GM23338 (cell line): ENCODE measurements at regions not wholly inside any gene's neighbourhood (a gene's known extent, or its start where the extent isn't known, plus 50 kb on each side); places are given as distances from the start of the nearest gene placed in this dataset.

Experiments used
- ATAC-seq: fragments of 200-7000 bp; cut with Tn5 transposase; 3 replicates; pipeline ENCODE4 v1.9.1; 2020
- DNase-seq: peaks from one replicate; pipeline ENCODE4 v3.0.0-alpha.2; 2015; ENCODE audit warnings: low spot score
- H2AFZ ChIP-seq: fragments of 200-600 bp; sonication (generic); 2 replicates; pipeline ENCODE4 v1.8.0; 2016; ENCODE audit warnings: antibody characterized with exemption, mild to moderate bottlenecking, moderate library complexity
- H3F3A ChIP-seq: fragments of 200-600 bp; sonication (generic); replicated peaks from 2 replicates; pipeline ENCODE4 v1.8.0; 2017; ENCODE audit warnings: antibody characterized with exemption, mixed run types, low read depth
- H3K27ac ChIP-seq: fragments of 200-600 bp; sonication (generic); 2 replicates; pipeline ENCODE4 v1.6.1; 2016; ENCODE audit warnings: low read depth
- H3K27me3 ChIP-seq: fragments of 200-600 bp; sonication (generic); 2 replicates; pipeline ENCODE4 v1.8.0; 2016; ENCODE audit warnings: mild to moderate bottlenecking, mixed run types, moderate library complexity; ENCODE audit not compliant: insufficient read depth
- H3K36me3 ChIP-seq: fragments of 200-600 bp; sonication (generic); 2 replicates; pipeline ENCODE4 v1.8.0; 2016; ENCODE audit warnings: mild to moderate bottlenecking; ENCODE audit not compliant: insufficient read depth
- H3K4me1 ChIP-seq: fragments of 200-600 bp; sonication (generic); 2 replicates; pipeline ENCODE4 v1.8.0; 2016; ENCODE audit warnings: mild to moderate bottlenecking, moderate library complexity; ENCODE audit not compliant: insufficient read depth
- H3K4me2 ChIP-seq: fragments of 200-600 bp; sonication (generic); 2 replicates; pipeline ENCODE4 v1.7.1; 2017; ENCODE audit warnings: mixed run types
- H3K4me3 ChIP-seq: fragments of 200-600 bp; sonication (generic); 2 replicates; pipeline ENCODE4 v1.6.1; 2016; ENCODE audit warnings: mixed run types
- H3K79me2 ChIP-seq: fragments of 200-600 bp; sonication (generic); replicated peaks from 2 replicates; pipeline ENCODE4 v1.8.0; 2017; ENCODE audit warnings: mild to moderate bottlenecking; ENCODE audit not compliant: insufficient read depth
- H3K9me2 ChIP-seq: fragments of 200-600 bp; sonication (generic); 2 replicates; pipeline ENCODE4 v1.8.0; 2017; ENCODE audit not compliant: insufficient read depth
- H4K20me1 ChIP-seq: fragments of 200-600 bp; sonication (generic); replicated peaks from 2 replicates; pipeline ENCODE4 v1.8.0; 2017; ENCODE audit warnings: mild to moderate bottlenecking; ENCODE audit not compliant: insufficient read depth
- H3K27ac Mint-ChIP-seq: 2 replicates; pipeline ENCODE4 v1.8.0; 2020; ENCODE audit warnings: inconsistent platforms, mild to moderate bottlenecking, moderate library complexity, mixed read lengths
- H3K27me3 Mint-ChIP-seq: 3 replicates; pipeline ENCODE4 v1.8.0; 2022; ENCODE audit warnings: low read depth, mild to moderate bottlenecking, moderate library complexity, mixed read lengths, inconsistent platforms; ENCODE audit not compliant: insufficient read depth, poor library complexity
- H3K36me3 Mint-ChIP-seq: 3 replicates; pipeline ENCODE4 v1.8.0; 2021; ENCODE audit warnings: low read depth, mild to moderate bottlenecking, inconsistent platforms, moderate library complexity, mixed read lengths
- H3K4me1 Mint-ChIP-seq: 3 replicates; pipeline ENCODE4 v1.8.0; 2020; ENCODE audit warnings: mild to moderate bottlenecking, inconsistent platforms, mixed read lengths
- H3K4me3 Mint-ChIP-seq: 3 replicates; pipeline ENCODE4 v1.8.0; 2021; ENCODE audit warnings: moderate library complexity, mild to moderate bottlenecking, inconsistent platforms, mixed read lengths
- H3K9me3 Mint-ChIP-seq: 3 replicates; pipeline ENCODE4 v1.8.0; 2020; ENCODE audit warnings: moderate library complexity, mild to moderate bottlenecking, inconsistent platforms, mixed read lengths
- CREB1 ChIP-seq: fragments of 250-450 bp; sonication (Bioruptor Pico); IDR thresholded peaks from 2 replicates; pipeline ENCODE4 v1.5.0; 2020; ENCODE audit warnings: low read depth, mild to moderate bottlenecking, moderate library complexity
- CTCF ChIP-seq, 2 experiments: fragments of 200-600 bp in 1 of 2; sonication (generic) in 1 of 2; conservative IDR thresholded peaks; 2 replicates each; pipeline versions ENCODE4 v1.5.1 to v1.6.1; 2016 to 2017; ENCODE audit warnings: antibody characterized with exemption in 2 of 2, low read depth in 2 of 2, mild to moderate bottlenecking in 2 of 2, moderate library complexity in 1 of 2
- ETS1 ChIP-seq: IDR thresholded peaks from 2 replicates; pipeline ENCODE4 v1.6.1; 2016; ENCODE audit warnings: antibody characterized with exemption
- EZH2 ChIP-seq: fragments of 200-600 bp; sonication (generic); IDR thresholded peaks from one replicate; pipeline ENCODE4 v1.8.0; 2017; ENCODE audit warnings: antibody characterized with exemption, mild to moderate bottlenecking, low read depth; ENCODE audit not compliant: unreplicated experiment
- EZH2phosphoT487 ChIP-seq: fragments of 200-600 bp; sonication (generic); IDR thresholded peaks from one replicate; pipeline ENCODE4 v1.8.1; 2018; ENCODE audit warnings: antibody characterized with exemption; ENCODE audit not compliant: unreplicated experiment
- JUNB ChIP-seq: IDR thresholded peaks from one replicate; pipeline ENCODE4 v1.6.1; 2016; ENCODE audit warnings: antibody characterized with exemption; ENCODE audit not compliant: unreplicated experiment
- NANOG ChIP-seq: IDR thresholded peaks from 2 replicates; pipeline ENCODE4 v1.6.1; 2016; ENCODE audit warnings: antibody characterized with exemption, borderline replicate concordance
- POLR2AphosphoS5 ChIP-seq: IDR thresholded peaks from 2 replicates; pipeline ENCODE4 v1.6.1; 2016; ENCODE audit warnings: antibody characterized with exemption, low read depth
- REST ChIP-seq: IDR thresholded peaks from one replicate; pipeline ENCODE4 v1.6.1; 2018; ENCODE audit warnings: antibody characterized with exemption; ENCODE audit not compliant: unreplicated experiment
- STAT1 ChIP-seq: IDR thresholded peaks from one replicate; pipeline ENCODE4 v1.6.1; 2016; ENCODE audit warnings: antibody characterized with exemption; ENCODE audit not compliant: unreplicated experiment
- ZNF114 ChIP-seq: fragments of 250-450 bp; sonication (Bioruptor Pico); IDR thresholded peaks from 2 replicates; pipeline ENCODE4 v1.5.0; 2020; ENCODE audit warnings: mild to moderate bottlenecking, moderate library complexity
- ZNF331 ChIP-seq: fragments of 250-450 bp; sonication (Bioruptor Pico); IDR thresholded peaks from 2 replicates; pipeline ENCODE4 v1.5.0; 2020; ENCODE audit warnings: low read depth, mild to moderate bottlenecking, moderate library complexity

GRCh38 chr9:26175264-26175663, 497.0 kb upstream of the TUSC1 start (continued):
- TF ChIP-seq CREB1: no peak
- no peak for TF ChIP-seq ETS1

GRCh38 chr9:26172301-26172700, 494.1 kb upstream of the TUSC1 start:
- Histone ChIP-seq H3K79me2 (no peaks in the 10 kb centered on the region), H3K4me3 (no peak overlapping the region), H3K9me2 (no peaks in the 10 kb centered on the region), H3F3A (no peaks in the 10 kb centered on the region), H3K36me3 (no peaks in the 10 kb centered on the region), H2AFZ (no peak overlapping the region), H4K20me1 (no peaks in the 10 kb centered on the region), H3K4me1 (peaks cover 23% of the 10 kb centered on the region), H3K27ac (no peak overlapping the region), H3K4me2 (no peak overlapping the region), H3K27me3 (no peaks in the 10 kb centered on the region)
- Mint-ChIP-seq H3K27me3 (no peaks in the 10 kb centered on the region), H3K4me3 (no peak overlapping the region), H3K9me3 (no peaks in the 10 kb centered on the region), H3K4me1 (peaks cover 25% of the 10 kb centered on the region), H3K27ac (peak overlapping the region; percentile 8; the same call in 1 of the 2 replicates), H3K36me3 (no peaks in the 10 kb centered on the region)
- ATAC-seq: no peak
- no peak for DNase-seq
- TF ChIP-seq NANOG (no peak), ETS1 (no peak), ZNF331 (no peak), ZNF114 (CRISPR knock-in tag) (no peak), REST (no peak), EZH2 (no peak), STAT1 (no peak), JUNB (no peak), POLR2AphosphoS5 (no peak), CREB1 (no peak), EZH2phosphoT487 (no peak), CTCF (conservative IDR thresholded peaks at IDR 0.05; ENCODE audit: low read depth in 2 of 2) (no peak)
